ENCODE measurements at regions not wholly inside any gene's neighbourhood (a gene's known extent, or its start where the extent isn't known, plus 50 kb on each side); places are given as distances from the start of the nearest gene placed in this dataset.
"Not testable (repeated sequence)": the region's sequence is repeated elsewhere in the genome, so short reads cannot be mapped to it uniquely, and the experiment has no call there.

GRCh38 chr5:66284588-66285342 lies 140.7 kb downstream of the SREK1 start:
- intact Hi-C loops (cut with DNase I), result no loop called here
- no peak for TF ChIP-seq CTCF (IDR thresholded peaks at IDR 0.05; ENCODE audit: borderline replicate concordance, extremely low read depth, insufficient read depth)
- H3K9me3 ChIP-seq (ENCODE audit: control insufficient read depth in 2 of 3, insufficient read depth in 1 of 3, low read length in 3 of 3), result no peaks in the 10 kb centered on the region
- H3K36me3 ChIP-seq (ENCODE audit: control insufficient read depth in 2 of 3, insufficient read depth in 3 of 3, low read length in 3 of 3), result no peaks in the 10 kb centered on the region
- DNase-seq (no peak), FAIRE-seq (no peak)
- H3K9ac ChIP-seq (ENCODE audit: low read length in 3 of 3), result no peak overlapping the region
- H3K4me1 ChIP-seq (ENCODE audit: control insufficient read depth in 2 of 3, insufficient read depth in 2 of 3, low read depth in 1 of 3, low read length in 3 of 3), result no peaks in the 10 kb centered on the region
- H3K27me3 ChIP-seq (ENCODE audit: control insufficient read depth, insufficient read depth, low read length), result no peaks in the 10 kb centered on the region
- no peak overlapping the region for H3K27ac ChIP-seq (ENCODE audit: low read depth in 2 of 2, low read length in 2 of 2)
- H3K4me3 ChIP-seq (ENCODE audit: low read length in 3 of 3), result no peak overlapping the region

GRCh38 chr5:66285343-66285922 lies 141.3 kb downstream of the SREK1 start:
- intact Hi-C loops (cut with DNase I), result no loop called here
- H3K27me3 ChIP-seq (ENCODE audit: control insufficient read depth, insufficient read depth, low read length), result no peaks in the 10 kb centered on the region
- no peak for TF ChIP-seq CTCF (IDR thresholded peaks at IDR 0.05; ENCODE audit: borderline replicate concordance, extremely low read depth, insufficient read depth)
- H3K9me3 ChIP-seq (ENCODE audit: control insufficient read depth in 2 of 3, insufficient read depth in 1 of 3, low read length in 3 of 3), result no peaks in the 10 kb centered on the region
- FAIRE-seq (no peak), DNase-seq (no peak)
- H3K4me3 ChIP-seq (ENCODE audit: low read length in 3 of 3), result no peak overlapping the region
- H3K36me3 ChIP-seq (ENCODE audit: control insufficient read depth in 2 of 3, insufficient read depth in 3 of 3, low read length in 3 of 3), result no peaks in the 10 kb centered on the region
- no peak overlapping the region for H3K9ac ChIP-seq (ENCODE audit: low read length in 3 of 3)
- no peak overlapping the region for H3K27ac ChIP-seq (ENCODE audit: low read depth in 2 of 2, low read length in 2 of 2)
- H3K4me1 ChIP-seq (ENCODE audit: control insufficient read depth in 2 of 3, insufficient read depth in 2 of 3, low read depth in 1 of 3, low read length in 3 of 3), result no peaks in the 10 kb centered on the region

GRCh38 chr5:66291771-66292170 lies 147.7 kb downstream of the SREK1 start:
- no peak overlapping the region for H3K4me3 ChIP-seq (ENCODE audit: low read length in 3 of 3)
- FAIRE-seq, result no peak
- H3K27ac ChIP-seq (ENCODE audit: low read depth in 2 of 2, low read length in 2 of 2), result no peak overlapping the region
- DNase-seq, result no peak
- intact Hi-C loops (cut with DNase I), result no loop called here
- no peak overlapping the region for H3K9ac ChIP-seq (ENCODE audit: low read length in 3 of 3)
- H3K9me3 ChIP-seq (ENCODE audit: control insufficient read depth in 2 of 3, insufficient read depth in 1 of 3, low read length in 3 of 3), result no peaks in the 10 kb centered on the region
- TF ChIP-seq CTCF (IDR thresholded peaks at IDR 0.05; ENCODE audit: borderline replicate concordance, extremely low read depth, insufficient read depth), result no peak
- H3K27me3 ChIP-seq (ENCODE audit: control insufficient read depth, insufficient read depth, low read length), result no peaks in the 10 kb centered on the region
- H3K4me1 ChIP-seq (ENCODE audit: control insufficient read depth in 2 of 3, insufficient read depth in 2 of 3, low read depth in 1 of 3, low read length in 3 of 3), result no peaks in the 10 kb centered on the region
- H3K36me3 ChIP-seq (ENCODE audit: control insufficient read depth in 2 of 3, insufficient read depth in 3 of 3, low read length in 3 of 3), result no peaks in the 10 kb centered on the region

DNA sequence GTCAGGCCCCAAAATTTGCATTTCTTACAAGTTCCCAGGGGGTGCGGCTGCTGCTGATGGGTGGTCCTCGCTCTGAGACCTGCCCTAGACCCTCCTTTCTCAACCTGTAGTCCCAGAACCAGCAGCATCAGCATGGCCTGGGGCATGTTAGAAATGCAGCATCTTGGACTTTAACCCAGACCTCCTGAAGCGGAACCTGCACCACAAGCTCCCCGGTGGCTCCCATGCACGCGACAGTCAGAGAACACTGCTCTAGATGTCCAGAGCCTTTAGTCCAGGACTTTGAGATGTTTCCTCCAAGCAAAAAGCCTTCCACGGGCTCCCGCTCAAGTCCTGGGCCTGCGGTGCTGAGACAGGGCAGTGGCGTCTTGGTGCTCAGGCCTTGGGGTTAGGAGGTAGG lies 149.8 kb downstream of the SREK1 start:
- H3K4me1 ChIP-seq (ENCODE audit: control insufficient read depth in 2 of 3, insufficient read depth in 2 of 3, low read depth in 1 of 3, low read length in 3 of 3); DNase-seq; H3K27ac ChIP-seq (ENCODE audit: low read depth in 2 of 2, low read length in 2 of 2); H3K27me3 ChIP-seq (ENCODE audit: control insufficient read depth, insufficient read depth, low read length); H3K4me3 ChIP-seq (ENCODE audit: low read length in 3 of 3); H3K36me3 ChIP-seq (ENCODE audit: control insufficient read depth in 2 of 3, insufficient read depth in 3 of 3, low read length in 3 of 3); FAIRE-seq; intact Hi-C loops (cut with DNase I); H3K9ac ChIP-seq (ENCODE audit: low read length in 3 of 3); H3K9me3 ChIP-seq (ENCODE audit: control insufficient read depth in 2 of 3, insufficient read depth in 1 of 3, low read length in 3 of 3): not testable (repeated sequence)
